HG03135 (cell line): ENCODE measurements at regions not wholly inside any gene's neighbourhood (a gene's known extent, or its start where the extent isn't known, plus 50 kb on each side); places are given as distances from the start of the nearest gene placed in this dataset.
A peak's percentile ranks its signal among the peaks of the same experiment; 100 is the strongest.
"Not testable (repeated sequence)": the region's sequence is repeated elsewhere in the genome, so short reads cannot be mapped to it uniquely, and the experiment has no call there.

Experiments used
- ATAC-seq: cut with Tn5 transposase; IDR thresholded peaks from one replicate; pipeline ENCODE4 v1.9.1; 2021; ENCODE audit warnings: mild to moderate bottlenecking, moderate library complexity; ENCODE audit not compliant: unreplicated experiment

GRCh38 chr18:104264-104663 lies 54.1 kb upstream of the USP14 start:
- ATAC-seq, result not testable (repeated sequence)

GRCh38 chr18:105161-106053 lies 53.0 kb upstream of the USP14 start:
- not testable (repeated sequence) for ATAC-seq

GRCh38 chr18:106054-106851 lies 52.1 kb upstream of the USP14 start:
- not testable (repeated sequence) for ATAC-seq

GRCh38 chr18:106868-107384 lies 51.4 kb upstream of the USP14 start:
- ATAC-seq, result not testable (repeated sequence)

GRCh38 chr18:107464-107863 lies 50.9 kb upstream of the USP14 start:
- ATAC-seq, result not testable (repeated sequence)

GRCh38 chr18:107947-108664 lies 50.3 kb upstream of the USP14 start:
- peak; percentile 55 for ATAC-seq
